ENCODE measurements at regions not wholly inside any gene's neighbourhood (a gene's known extent, or its start where the extent isn't known, plus 50 kb on each side); places are given as distances from the start of the nearest gene placed in this dataset.

DNA sequence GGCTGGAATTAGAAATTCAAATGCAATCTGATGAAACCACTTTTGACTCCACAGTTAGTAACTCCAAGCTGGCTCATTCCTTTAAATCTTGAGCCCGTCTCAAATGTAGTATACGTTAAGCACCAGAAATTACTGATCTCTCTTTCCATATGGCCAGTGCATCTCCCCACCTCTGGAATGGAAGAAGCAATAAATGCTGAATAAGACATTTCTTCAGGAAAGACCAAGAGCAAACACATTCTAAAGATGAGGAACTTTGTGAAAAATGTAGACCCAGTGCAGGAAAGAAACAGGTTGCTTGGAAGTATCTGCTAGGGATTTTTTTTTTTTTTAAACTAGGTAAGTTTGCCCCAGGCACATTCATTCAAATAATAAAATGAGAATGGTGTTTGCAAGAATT, 143.1 kb upstream of the FBXO11 start:
- TF ChIP-seq ZFP37 (CRISPR knock-in tag; IDR thresholded peaks at IDR 0.05; ENCODE audit: borderline replicate concordance) (no peak), ZBED4 (CRISPR knock-in tag; IDR thresholded peaks at IDR 0.05; ENCODE audit: borderline replicate concordance) (no peak), HMG20A (CRISPR knock-in tag; IDR thresholded peaks at IDR 0.05; ENCODE audit: borderline replicate concordance) (no peak), ZNF788 (CRISPR knock-in tag; IDR thresholded peaks at IDR 0.05; ENCODE audit: borderline replicate concordance) (no peak), ZNF282 (IDR thresholded peaks at IDR 0.05; ENCODE audit: partially characterized antibody) (no peak), SOX6 (IDR thresholded peaks at IDR 0.05) (no peak), SOX6 (CRISPR knock-in tag; IDR thresholded peaks at IDR 0.05) (no peak), EZH2 (conservative IDR thresholded peaks at IDR 0.05; ENCODE audit: low read depth, low read length) (no peak), EP300 (IDR thresholded peaks at IDR 0.05; ENCODE audit: low read depth in 2 of 2, low read length in 2 of 2) (no peak), EP300 (CRISPR knock-in tag; IDR thresholded peaks at IDR 0.05; ENCODE audit: borderline replicate concordance) (no peak), RXRA (CRISPR knock-in tag; IDR thresholded peaks at IDR 0.05) (no peak), CBX1 (IDR thresholded peaks at IDR 0.05; ENCODE audit: low read depth) (no peak)
- TF ChIP-seq, protein P1, sequence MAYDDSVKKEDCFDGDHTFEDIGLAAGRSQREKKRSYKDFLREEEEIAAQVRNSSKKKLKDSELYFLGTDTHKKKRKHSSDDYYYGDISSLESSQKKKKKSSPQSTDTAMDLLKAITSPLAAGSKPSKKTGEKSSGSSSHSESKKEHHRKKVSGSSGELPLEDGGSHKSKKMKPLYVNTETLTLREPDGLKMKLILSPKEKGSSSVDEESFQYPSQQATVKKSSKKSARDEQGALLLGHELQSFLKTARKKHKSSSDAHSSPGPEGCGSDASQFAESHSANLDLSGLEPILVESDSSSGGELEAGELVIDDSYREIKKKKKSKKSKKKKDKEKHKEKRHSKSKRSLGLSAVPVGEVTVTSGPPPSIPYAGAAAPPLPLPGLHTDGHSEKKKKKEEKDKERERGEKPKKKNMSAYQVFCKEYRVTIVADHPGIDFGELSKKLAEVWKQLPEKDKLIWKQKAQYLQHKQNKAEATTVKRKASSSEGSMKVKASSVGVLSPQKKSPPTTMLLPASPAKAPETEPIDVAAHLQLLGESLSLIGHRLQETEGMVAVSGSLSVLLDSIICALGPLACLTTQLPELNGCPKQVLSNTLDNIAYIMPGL (CRISPR knock-in tag; IDR thresholded peaks at IDR 0.05; ENCODE audit: borderline replicate concordance in 1 of 2, low read depth in 1 of 2) = no peak
